Fibroblast of skin of abdomen (primary cell): ENCODE measurements at regions not wholly inside any gene's neighbourhood (a gene's known extent, or its start where the extent isn't known, plus 50 kb on each side); places are given as distances from the start of the nearest gene placed in this dataset.
"Not testable (repeated sequence)": the region's sequence is repeated elsewhere in the genome, so short reads cannot be mapped to it uniquely, and the experiment has no call there.

Experiments used
- DNase-seq: peaks from one replicate; pipeline ENCODE4 v3.0.0-alpha.2; 2013

DNA sequence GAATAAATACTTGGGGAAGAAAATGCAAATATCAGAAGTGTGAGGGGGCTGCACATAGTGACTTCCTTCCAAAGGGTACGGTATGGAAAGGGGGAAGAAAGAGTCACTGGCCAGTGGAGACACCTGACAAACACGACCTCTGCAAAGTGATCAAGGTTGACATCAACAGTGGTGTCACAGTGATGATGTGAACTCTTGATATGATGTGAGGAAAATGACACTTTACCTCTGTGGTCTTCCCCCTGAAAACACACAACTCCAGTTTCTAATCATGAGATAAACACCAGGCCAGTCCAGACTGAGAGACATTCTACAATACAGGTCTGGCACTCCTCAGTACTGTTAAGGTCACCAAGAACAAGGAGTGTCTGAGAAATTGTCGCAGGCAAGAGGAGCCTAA is 169.7 kb downstream of the BUB3 start:
- no peak for DNase-seq

- DNase-seq = no peak
Observed at GRCh38 chr10:123325663-123326190, 171.5 kb downstream of the BUB3 start.

GRCh38 chr10:123326674-123327073 is 172.5 kb downstream of the BUB3 start:
- DNase-seq = no peak

- DNase-seq = no peak
Observed at GRCh38 chr10:123327450-123327849, 173.2 kb downstream of the BUB3 start.

DNA sequence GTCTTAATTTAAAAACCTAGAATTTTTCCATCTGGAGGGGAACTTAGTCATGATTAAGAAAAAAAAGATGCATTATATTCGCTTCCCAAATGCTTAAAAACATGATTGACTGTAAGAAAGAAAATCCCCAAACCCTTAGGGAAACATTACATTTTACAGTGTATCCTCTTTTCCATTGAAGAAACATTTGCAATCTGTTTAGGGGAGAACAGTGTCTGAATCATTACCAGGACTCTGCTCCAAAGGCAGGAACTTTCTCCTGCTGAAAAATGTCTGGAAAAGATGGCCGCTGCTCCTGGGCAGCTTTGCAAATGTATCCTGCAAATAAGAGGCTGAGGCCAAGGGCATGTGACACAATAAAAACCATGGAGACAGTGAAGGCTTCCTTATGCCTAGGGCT is 173.7 kb downstream of the BUB3 start:
- no peak for DNase-seq

- DNase-seq = no peak
Observed at GRCh38 chr10:123331438-123331837, 177.2 kb downstream of the BUB3 start.

GRCh38 chr10:123346581-123346980 is 192.4 kb downstream of the BUB3 start:
- no peak for DNase-seq

DNA sequence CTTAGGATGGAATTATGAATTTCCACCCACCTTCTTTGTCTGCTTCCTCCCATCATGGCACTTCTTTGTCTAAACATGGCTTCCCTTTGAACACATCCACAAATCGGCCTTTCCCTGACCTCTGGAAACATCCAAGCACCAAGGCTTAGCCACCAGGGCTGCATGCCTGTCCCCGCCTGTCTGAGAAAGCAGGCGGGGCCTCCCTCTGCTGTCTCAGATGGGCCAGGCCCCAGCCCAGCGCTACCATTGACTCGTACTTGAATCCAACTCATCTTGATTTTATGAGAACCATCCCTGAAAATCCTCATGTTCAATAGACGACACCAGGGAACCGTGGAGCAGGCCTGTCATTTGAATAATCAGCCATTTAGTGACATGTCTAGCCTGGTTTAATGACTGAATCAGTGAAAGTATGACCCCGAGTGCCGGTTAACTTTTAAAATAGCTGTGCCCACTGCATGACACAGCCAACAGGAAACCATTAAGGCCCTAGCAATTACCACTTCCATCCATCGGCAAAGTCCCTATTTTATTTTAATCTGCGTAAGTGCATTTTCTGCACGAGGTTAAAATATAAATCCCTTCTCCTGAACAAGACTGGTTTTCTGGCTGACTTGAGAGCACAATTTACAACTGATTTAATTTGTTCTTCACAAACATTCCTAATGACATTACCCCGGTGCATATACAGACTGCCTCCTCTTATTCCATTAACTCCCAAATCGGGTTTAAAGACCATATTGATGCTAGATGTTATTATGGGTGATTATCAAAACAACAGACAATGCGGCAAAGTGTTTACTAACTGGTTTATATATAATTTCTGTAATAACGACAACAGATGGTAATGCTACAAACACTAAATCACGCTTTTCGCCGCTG is 194.7 kb downstream of the BUB3 start:
- DNase-seq = no peak

GRCh38 chr10:123351715-123352114 is 197.5 kb downstream of the BUB3 start:
- DNase-seq = no peak

- no peak for DNase-seq
Observed at GRCh38 chr10:123354521-123354920, 200.3 kb downstream of the BUB3 start.

- DNase-seq = no peak
Observed at GRCh38 chr10:123355748-123356481, 201.7 kb downstream of the BUB3 start.

DNA sequence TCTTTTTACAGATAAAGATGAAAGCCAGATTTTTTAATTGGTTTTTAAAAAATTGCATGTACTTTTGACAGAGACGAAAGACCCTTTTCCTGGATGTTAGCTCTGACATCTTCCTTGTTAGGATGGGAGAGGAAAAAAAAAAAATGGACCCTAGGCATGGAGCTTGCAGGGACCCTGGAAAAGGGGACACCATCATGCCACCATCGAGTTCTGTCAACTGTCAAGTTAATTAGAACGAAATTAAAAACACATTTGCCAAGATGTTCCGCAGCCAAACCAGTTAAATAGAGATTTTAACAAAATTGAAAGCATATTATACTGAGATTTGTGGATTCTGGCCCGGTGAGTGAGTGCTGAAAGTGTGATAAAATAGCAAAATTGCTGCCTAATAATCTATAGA is 202.6 kb downstream of the BUB3 start:
- no peak for DNase-seq

- DNase-seq = no peak
Observed at GRCh38 chr10:123357421-123357930, 203.3 kb downstream of the BUB3 start.

- no peak for DNase-seq
Observed at GRCh38 chr10:123359539-123359938, 205.3 kb downstream of the BUB3 start.

GRCh38 chr10:123361832-123362231 is 207.6 kb downstream of the BUB3 start:
- DNase-seq = no peak

- DNase-seq = no peak
Observed at GRCh38 chr10:123367195-123367594, 213.0 kb downstream of the BUB3 start.

DNA sequence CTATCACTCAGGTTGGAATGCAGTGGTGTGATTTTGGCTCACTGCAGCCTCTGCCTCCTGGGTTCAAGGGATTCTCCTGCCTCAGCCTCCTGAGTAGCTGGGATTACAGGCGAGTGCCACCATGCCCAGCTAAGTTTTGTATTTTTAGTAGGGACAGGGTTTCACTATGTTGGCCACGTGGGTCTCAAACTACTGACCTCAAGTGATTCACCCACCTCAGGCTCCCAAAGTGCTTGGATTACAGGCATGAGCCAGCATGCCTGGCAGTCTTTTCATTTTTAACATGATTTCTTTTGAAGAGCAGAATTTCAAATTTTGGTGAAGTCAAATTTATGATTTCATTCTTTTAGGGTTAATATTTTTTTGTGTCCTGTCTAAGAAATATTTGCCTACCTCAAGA is 217.4 kb downstream of the BUB3 start:
- not testable (repeated sequence) for DNase-seq

- no peak for DNase-seq
Observed at GRCh38 chr10:123373591-123373990, 219.4 kb downstream of the BUB3 start.

GRCh38 chr10:123375097-123375496 is 220.9 kb downstream of the BUB3 start:
- no peak for DNase-seq

DNA sequence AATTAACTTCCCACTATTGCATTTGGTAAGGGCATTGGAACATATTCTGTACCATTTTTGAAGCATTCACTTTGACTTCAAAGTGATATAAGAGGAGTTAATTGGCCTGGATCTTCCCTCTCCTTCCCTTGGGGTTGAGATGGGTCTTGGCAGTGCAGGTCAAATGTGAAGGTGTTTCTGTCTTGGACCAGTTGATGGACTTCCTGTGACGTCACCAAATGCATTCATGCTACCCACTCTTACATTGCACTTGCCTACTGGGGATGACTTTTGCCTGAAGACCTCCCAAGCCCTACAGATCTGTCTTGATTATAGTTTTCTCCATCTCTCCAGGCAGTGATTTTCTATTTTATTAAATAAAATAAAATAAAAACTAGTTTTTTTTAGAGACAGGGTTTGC is 221.5 kb downstream of the BUB3 start:
- DNase-seq = no peak

DNA sequence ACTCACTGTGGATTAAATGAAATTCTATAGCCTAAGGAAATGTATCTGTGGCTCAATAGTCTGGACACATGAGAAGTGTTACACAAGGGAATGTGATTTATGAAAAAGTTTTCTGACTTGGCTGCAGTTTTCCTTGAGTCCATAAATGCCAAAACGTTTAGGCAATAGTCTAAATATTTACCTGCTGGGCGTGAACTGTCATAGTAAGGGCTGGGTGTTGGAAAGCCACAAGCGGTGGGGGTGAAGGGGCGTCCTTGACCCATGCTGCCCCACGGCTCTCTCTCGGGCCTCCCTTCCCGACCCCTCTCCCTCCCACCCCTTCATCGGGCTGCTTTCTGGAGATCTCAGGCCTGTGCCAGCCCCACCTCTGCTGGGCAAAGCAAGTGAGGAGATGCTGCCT is 223.7 kb downstream of the BUB3 start:
- no peak for DNase-seq

GRCh38 chr10:123378302-123378701 is 224.1 kb downstream of the BUB3 start:
- DNase-seq = no peak

GRCh38 chr10:123379156-123379555 is 225.0 kb downstream of the BUB3 start:
- DNase-seq = no peak
